Hematopoietic multipotent progenitor cell treated with erythropoietin and hydrocortisone succinate and interleukin-3 and kit ligand, for 4 days (in vitro differentiated cells): ENCODE measurements at regions not wholly inside any gene's neighbourhood (a gene's known extent, or its start where the extent isn't known, plus 50 kb on each side); places are given as distances from the start of the nearest gene placed in this dataset.

ENCODE experiments used
- DNase-seq: peaks from one replicate; pipeline ENCODE4 v3.0.0-alpha.2; 2015

GRCh38 chr6:29884261-29884660, 56.6 kb downstream of the HLA-G start:
- DNase-seq = no peak

- DNase-seq = no peak
Observed at GRCh38 chr6:29886701-29887100, 55.6 kb upstream of the HLA-A start.

- DNase-seq = peak; percentile 27
Observed at GRCh38 chr6:29887330-29887818, 55.0 kb upstream of the HLA-A start.

GRCh38 chr6:29887819-29888776, 54.2 kb upstream of the HLA-A start:
- peak; percentile 31 for DNase-seq
